ENCODE measurements at regions not wholly inside any gene's neighbourhood (a gene's known extent, or its start where the extent isn't known, plus 50 kb on each side); places are given as distances from the start of the nearest gene placed in this dataset.
"Not testable (repeated sequence)": the region's sequence is repeated elsewhere in the genome, so short reads cannot be mapped to it uniquely, and the experiment has no call there.

DNA sequence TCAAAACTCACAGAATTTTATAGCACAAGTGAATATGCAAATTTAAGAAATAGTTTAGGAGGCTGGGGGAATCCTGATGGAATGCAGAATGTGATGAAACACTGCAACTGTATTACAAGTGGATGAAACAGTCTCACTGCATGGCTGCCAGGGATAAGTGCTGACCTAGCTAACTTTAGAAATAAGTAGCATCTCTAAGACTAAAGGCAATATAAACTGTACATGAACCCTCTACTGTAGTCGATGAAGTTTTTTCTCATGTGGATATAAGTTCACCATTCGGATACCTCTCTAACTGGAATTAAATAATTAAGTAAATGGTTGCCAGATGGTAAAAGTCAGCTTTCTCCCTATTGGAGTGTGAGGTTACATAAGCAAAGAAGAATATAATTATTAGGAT is 777.8 kb upstream of the RAB6C start:
- Mint-ChIP-seq H3K27me3 (ENCODE audit: unreplicated experiment) (no peaks in the 10 kb centered on the region), H3K27ac (ENCODE audit: unreplicated experiment) (no peak overlapping the region), H3K4me1 (ENCODE audit: low read depth, unreplicated experiment) (no peaks in the 10 kb centered on the region), H3K9me3 (ENCODE audit: unreplicated experiment) (no peaks in the 10 kb centered on the region), H3K36me3 (ENCODE audit: unreplicated experiment) (no peaks in the 10 kb centered on the region), H3K4me3 (ENCODE audit: unreplicated experiment) (no peak overlapping the region)
- no peak for DNase-seq
- TF ChIP-seq, protein P1, sequence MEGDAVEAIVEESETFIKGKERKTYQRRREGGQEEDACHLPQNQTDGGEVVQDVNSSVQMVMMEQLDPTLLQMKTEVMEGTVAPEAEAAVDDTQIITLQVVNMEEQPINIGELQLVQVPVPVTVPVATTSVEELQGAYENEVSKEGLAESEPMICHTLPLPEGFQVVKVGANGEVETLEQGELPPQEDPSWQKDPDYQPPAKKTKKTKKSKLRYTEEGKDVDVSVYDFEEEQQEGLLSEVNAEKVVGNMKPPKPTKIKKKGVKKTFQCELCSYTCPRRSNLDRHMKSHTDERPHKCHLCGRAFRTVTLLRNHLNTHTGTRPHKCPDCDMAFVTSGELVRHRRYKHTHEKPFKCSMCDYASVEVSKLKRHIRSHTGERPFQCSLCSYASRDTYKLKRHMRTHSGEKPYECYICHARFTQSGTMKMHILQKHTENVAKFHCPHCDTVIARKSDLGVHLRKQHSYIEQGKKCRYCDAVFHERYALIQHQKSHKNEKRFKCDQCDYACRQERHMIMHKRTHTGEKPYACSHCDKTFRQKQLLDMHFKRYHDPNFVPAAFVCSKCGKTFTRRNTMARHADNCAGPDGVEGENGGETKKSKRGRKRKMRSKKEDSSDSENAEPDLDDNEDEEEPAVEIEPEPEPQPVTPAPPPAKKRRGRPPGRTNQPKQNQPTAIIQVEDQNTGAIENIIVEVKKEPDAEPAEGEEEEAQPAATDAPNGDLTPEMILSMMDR (IDR thresholded peaks at IDR 0.05; ENCODE audit: partially characterized antibody, unreplicated experiment): no peak

DNA sequence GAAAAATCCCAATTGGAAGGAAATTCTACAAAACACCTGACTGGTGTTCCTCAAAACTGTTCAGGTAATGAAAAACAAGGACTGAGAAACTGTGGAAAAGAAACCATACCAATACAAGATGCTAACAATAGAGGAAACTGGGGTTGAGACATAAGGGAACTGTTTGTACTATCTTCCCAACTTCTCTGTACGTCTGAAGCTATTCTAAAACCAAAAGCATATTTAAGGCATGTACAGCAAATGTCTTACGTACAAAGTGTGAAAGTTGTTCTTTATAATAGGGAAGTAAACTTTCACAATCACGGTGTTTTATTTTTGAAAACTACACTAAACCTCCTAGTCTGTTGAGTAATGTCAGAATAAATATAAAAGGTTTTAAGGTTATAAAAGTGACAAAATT is 776.1 kb upstream of the RAB6C start:
- Mint-ChIP-seq H3K9me3 (ENCODE audit: unreplicated experiment) (no peaks in the 10 kb centered on the region), H3K27me3 (ENCODE audit: unreplicated experiment) (no peaks in the 10 kb centered on the region), H3K27ac (ENCODE audit: unreplicated experiment) (no peak overlapping the region), H3K36me3 (ENCODE audit: unreplicated experiment) (no peaks in the 10 kb centered on the region), H3K4me1 (ENCODE audit: low read depth, unreplicated experiment) (no peaks in the 10 kb centered on the region), H3K4me3 (ENCODE audit: unreplicated experiment) (no peak overlapping the region)
- no peak for DNase-seq
- TF ChIP-seq, protein P1 (IDR thresholded peaks at IDR 0.05; ENCODE audit: partially characterized antibody, unreplicated experiment): no peak

DNA sequence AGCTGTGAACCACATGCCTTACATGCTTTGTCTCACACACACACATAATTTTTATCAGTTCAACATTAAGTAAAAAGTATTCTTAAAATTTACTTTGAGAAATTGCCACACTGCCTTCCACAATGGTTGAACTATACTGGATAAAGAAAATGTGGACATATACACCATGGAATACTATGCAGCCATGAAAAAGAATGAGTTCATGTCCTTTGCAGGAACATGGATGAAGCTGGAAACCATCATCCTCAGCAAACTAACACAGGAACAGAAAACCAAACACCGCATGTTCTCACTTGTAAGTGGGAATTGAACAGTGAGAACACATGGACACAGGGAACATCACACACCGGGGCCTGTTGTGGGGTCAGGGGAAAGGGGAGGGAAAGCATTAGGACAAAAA is 774.9 kb upstream of the RAB6C start:
- H3K27ac Mint-ChIP-seq (ENCODE audit: unreplicated experiment); H3K36me3 Mint-ChIP-seq (ENCODE audit: unreplicated experiment); H3K4me1 Mint-ChIP-seq (ENCODE audit: low read depth, unreplicated experiment); H3K9me3 Mint-ChIP-seq (ENCODE audit: unreplicated experiment); DNase-seq; H3K4me3 Mint-ChIP-seq (ENCODE audit: unreplicated experiment); H3K27me3 Mint-ChIP-seq (ENCODE audit: unreplicated experiment): not testable (repeated sequence)

DNA sequence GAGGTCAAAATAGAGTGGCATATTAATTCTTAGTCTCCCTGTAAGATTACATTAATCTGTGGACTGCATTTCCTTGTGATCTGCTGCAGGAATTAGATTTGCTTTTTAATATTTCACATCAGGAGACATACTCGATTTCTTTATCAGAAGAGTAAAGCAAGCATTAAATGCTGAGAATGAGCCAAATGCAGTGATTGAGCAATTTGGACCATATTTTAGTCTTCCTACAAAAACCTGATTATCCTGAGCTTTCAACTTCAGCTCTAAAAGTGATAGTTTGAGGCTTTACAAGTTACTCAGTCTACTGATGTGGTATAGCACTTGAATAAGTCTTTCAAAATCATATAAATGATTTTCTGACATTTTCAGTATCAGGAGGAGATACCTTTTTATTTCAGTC is 774.3 kb upstream of the RAB6C start:
- H3K27ac Mint-ChIP-seq (ENCODE audit: unreplicated experiment): no peak overlapping the region
- H3K4me3 Mint-ChIP-seq (ENCODE audit: unreplicated experiment): no peak overlapping the region
- no peak for DNase-seq

DNA sequence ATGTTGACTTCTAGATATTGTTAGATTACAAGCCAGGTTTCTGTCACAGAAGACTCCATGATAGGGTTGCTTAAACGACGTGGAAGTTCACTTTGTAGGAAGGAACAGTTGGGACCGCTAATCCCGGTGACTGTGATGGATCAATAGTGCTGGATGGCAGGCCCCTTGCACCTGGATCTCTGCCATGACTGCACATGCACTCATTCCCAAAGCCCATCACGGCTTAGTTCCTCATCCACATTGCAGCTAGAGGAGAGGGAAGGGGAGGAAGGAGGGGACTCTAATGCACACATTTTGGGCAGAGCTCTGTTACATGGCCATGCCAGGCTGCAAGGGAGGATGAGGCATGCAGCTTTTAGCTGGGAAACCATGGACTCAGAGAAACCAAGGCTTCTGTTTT is 773.7 kb upstream of the RAB6C start:
- H3K27ac Mint-ChIP-seq (ENCODE audit: unreplicated experiment): no peak overlapping the region

More for the DNA sequence above, 774.3 kb upstream of the RAB6C start:
- TF ChIP-seq, protein P1 (IDR thresholded peaks at IDR 0.05; ENCODE audit: partially characterized antibody, unreplicated experiment): no peak
- no peaks in the 10 kb centered on the region for H3K36me3 Mint-ChIP-seq (ENCODE audit: unreplicated experiment)
- H3K9me3 Mint-ChIP-seq (ENCODE audit: unreplicated experiment): no peaks in the 10 kb centered on the region
- no peaks in the 10 kb centered on the region for H3K4me1 Mint-ChIP-seq (ENCODE audit: low read depth, unreplicated experiment)
- no peaks in the 10 kb centered on the region for H3K27me3 Mint-ChIP-seq (ENCODE audit: unreplicated experiment)

More for the DNA sequence above, 773.7 kb upstream of the RAB6C start:
- no peaks in the 10 kb centered on the region for H3K9me3 Mint-ChIP-seq (ENCODE audit: unreplicated experiment)
- H3K27me3 Mint-ChIP-seq (ENCODE audit: unreplicated experiment): no peaks in the 10 kb centered on the region
- H3K4me3 Mint-ChIP-seq (ENCODE audit: unreplicated experiment): no peak overlapping the region
- DNase-seq: no peak
- TF ChIP-seq, protein P1 (IDR thresholded peaks at IDR 0.05; ENCODE audit: partially characterized antibody, unreplicated experiment): no peak
- H3K36me3 Mint-ChIP-seq (ENCODE audit: unreplicated experiment): no peaks in the 10 kb centered on the region
- no peaks in the 10 kb centered on the region for H3K4me1 Mint-ChIP-seq (ENCODE audit: low read depth, unreplicated experiment)

Data from glutamatergic neuron (in vitro differentiated cells).